GM04503 (cell line): ENCODE measurements at regions not wholly inside any gene's neighbourhood (a gene's known extent, or its start where the extent isn't known, plus 50 kb on each side); places are given as distances from the start of the nearest gene placed in this dataset.
"Not testable (repeated sequence)": the region's sequence is repeated elsewhere in the genome, so short reads cannot be mapped to it uniquely, and the experiment has no call there.

Source experiments
- DNase-seq: peaks from one replicate; pipeline ENCODE4 v3.0.0-alpha.2; 2012; ENCODE audit warnings: low read depth

- DNase-seq = no peak
Measured at GRCh38 chr12:90829044-90829443, 125.9 kb downstream of the CCER1 start.

- no peak for DNase-seq
Measured at GRCh38 chr12:90828621-90829020, 126.4 kb downstream of the CCER1 start.

- DNase-seq = no peak
Measured at GRCh38 chr12:90827567-90827966, 127.4 kb downstream of the CCER1 start.

- no peak for DNase-seq
Measured at GRCh38 chr12:90826036-90826435, 128.9 kb downstream of the CCER1 start.

- no peak for DNase-seq
Measured at GRCh38 chr12:90823859-90824258, 131.1 kb downstream of the CCER1 start.

GRCh38 chr12:90819709-90820108 lies 135.3 kb downstream of the CCER1 start:
- no peak for DNase-seq

- no peak for DNase-seq
Measured at GRCh38 chr12:90816353-90817089, 138.5 kb downstream of the CCER1 start.

- no peak for DNase-seq
Measured at GRCh38 chr12:90809940-90810339, 145.0 kb downstream of the CCER1 start.

- no peak for DNase-seq
Measured at GRCh38 chr12:90808568-90808967, 146.4 kb downstream of the CCER1 start.

- no peak for DNase-seq
Measured at GRCh38 chr12:90802727-90803126, 152.2 kb downstream of the CCER1 start.

- DNase-seq = peak; percentile 26
Measured at GRCh38 chr12:90801776-90802175, 153.2 kb downstream of the CCER1 start.

GRCh38 chr12:90794212-90794611 lies 160.8 kb downstream of the CCER1 start:
- DNase-seq = peak; percentile 1

GRCh38 chr12:90792718-90793117 lies 162.3 kb downstream of the CCER1 start:
- not testable (repeated sequence) for DNase-seq

- no peak for DNase-seq
Measured at GRCh38 chr12:90791445-90791844, 163.5 kb downstream of the CCER1 start.

GRCh38 chr12:90790747-90791146 lies 164.2 kb downstream of the CCER1 start:
- DNase-seq = no peak

GRCh38 chr12:90773491-90773890 lies 181.5 kb downstream of the CCER1 start:
- no peak for DNase-seq

GRCh38 chr12:90770861-90771260 lies 184.1 kb downstream of the CCER1 start:
- DNase-seq = no peak

- no peak for DNase-seq
Measured at GRCh38 chr12:90757957-90758356, 197.0 kb downstream of the CCER1 start.

GRCh38 chr12:90745211-90745610 lies 209.8 kb downstream of the CCER1 start:
- DNase-seq = no peak

- no peak for DNase-seq
Measured at GRCh38 chr12:90741611-90742010, 213.4 kb downstream of the CCER1 start.

- no peak for DNase-seq
Measured at GRCh38 chr12:90729736-90730135, 225.2 kb downstream of the CCER1 start.

GRCh38 chr12:90712671-90713070 lies 242.3 kb downstream of the CCER1 start:
- no peak for DNase-seq

GRCh38 chr12:90710711-90711110 lies 244.3 kb downstream of the CCER1 start:
- no peak for DNase-seq

GRCh38 chr12:90706036-90706435 lies 248.9 kb downstream of the CCER1 start:
- no peak for DNase-seq
